ENCODE measurements at regions not wholly inside any gene's neighbourhood (a gene's known extent, or its start where the extent isn't known, plus 50 kb on each side); places are given as distances from the start of the nearest gene placed in this dataset.

- no peak for TF ChIP-seq CTCF (IDR thresholded peaks at IDR 0.05; ENCODE audit: low read length)
- TF ChIP-seq EZH2 (IDR thresholded peaks at IDR 0.05; ENCODE audit: borderline replicate concordance, low read length): no peak
Measured at GRCh38 chr20:40565001-40565681, 123.9 kb downstream of the MAFB start.
